ENCODE measurements at regions not wholly inside any gene's neighbourhood (a gene's known extent, or its start where the extent isn't known, plus 50 kb on each side); places are given as distances from the start of the nearest gene placed in this dataset.

DNA sequence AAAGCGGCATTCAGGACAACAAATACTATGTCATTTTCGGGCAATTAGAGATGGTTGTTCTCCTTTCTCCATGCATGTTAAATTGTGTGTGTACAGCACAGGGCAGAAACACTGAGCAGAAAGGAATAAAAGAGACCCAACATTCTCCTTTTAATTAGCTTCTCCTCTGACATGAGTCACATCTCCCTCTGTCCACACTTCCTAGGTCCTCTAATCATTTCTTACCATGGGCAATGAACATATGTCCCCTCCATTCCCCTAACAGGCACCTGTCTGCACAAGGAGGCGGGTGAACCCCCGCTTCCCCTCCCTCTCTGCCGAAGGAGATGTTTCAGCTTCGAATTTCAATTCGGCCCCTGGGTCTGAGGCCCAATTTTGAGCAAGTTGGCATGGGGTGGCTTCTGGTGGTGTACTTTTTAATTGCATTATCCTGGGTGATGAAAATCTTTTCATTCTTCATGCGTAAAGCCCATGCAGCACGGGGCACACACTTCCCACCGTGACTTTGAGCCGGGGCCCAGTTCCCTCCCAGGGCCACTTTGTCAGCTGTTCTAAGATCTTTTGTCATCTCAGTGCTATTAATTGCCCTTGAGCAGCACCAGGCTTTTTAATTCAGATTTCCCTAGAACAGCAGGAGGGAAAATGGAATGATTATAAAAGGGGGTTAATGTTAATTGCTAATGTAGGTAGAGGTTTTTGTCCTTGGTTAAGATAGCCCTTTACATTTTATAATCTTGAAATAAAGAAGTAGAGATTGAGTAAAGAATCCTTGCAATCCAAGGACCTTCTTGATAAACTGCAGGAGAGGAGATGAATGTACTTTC, 219.5 kb upstream of the NRP1 start:
- no peak for DNase-seq (ENCODE audit: low read depth, low spot score)

DNA sequence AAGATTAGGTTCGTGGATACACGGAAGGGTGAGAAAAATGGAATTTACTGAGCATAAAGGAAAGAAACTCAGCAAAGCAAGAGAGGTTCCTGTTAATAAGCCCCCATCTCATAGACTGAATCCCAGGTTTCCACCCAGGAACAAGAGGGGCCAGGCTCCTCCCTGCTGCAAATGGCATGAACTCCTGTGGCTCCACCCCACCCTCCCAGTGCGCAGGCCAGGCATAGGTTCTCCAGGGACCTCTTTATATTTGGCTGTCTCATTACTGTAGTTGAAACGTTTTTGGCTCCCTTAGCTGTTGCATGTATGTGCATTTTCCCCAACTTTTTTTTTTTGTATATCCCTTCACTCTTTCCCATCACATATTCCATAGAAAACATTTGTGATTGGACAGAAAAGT, 217.8 kb upstream of the NRP1 start:
- no peak for DNase-seq (ENCODE audit: low read depth, low spot score)

DNA sequence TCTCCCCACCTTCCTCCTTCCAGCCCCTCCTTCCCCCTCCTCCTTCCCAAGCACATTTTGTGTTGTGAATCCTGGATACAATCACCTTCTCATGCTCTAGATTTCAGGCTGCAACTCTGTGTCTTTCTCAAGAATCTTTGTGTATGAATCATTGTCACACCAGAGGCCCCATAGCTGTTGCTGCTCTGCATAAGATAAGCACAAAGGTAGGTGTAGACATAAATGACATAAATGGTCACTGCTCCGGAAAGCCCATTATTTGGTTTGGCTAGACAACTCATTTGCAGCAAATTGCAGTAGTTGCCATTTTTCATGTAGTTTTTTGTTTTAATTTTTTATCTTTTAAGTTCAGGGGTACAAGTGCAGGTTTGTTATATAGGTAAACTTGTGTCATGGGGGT, 216.3 kb upstream of the NRP1 start:
- no peak for DNase-seq (ENCODE audit: low read depth, low spot score)

DNA sequence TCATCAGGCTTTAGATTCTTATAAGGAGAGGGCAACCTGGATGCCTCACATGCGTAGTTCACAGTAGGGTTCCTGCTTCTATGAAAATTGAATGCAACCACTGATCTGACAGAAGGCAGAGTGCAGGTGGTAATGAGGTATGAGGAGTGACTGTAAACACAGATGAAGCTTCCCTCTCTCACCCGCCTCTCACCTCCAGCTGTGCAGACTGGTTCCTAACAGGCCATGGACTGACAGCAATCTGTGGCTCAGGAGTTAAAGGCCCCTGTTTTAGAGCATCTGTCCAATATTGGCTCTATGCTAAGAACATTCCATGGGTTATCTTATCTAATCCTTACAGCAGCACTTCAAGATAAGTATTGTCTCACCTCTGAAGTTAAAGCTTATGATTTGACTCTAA, 213.5 kb upstream of the NRP1 start:
- no peak for DNase-seq (ENCODE audit: low read depth, low spot score)

DNA sequence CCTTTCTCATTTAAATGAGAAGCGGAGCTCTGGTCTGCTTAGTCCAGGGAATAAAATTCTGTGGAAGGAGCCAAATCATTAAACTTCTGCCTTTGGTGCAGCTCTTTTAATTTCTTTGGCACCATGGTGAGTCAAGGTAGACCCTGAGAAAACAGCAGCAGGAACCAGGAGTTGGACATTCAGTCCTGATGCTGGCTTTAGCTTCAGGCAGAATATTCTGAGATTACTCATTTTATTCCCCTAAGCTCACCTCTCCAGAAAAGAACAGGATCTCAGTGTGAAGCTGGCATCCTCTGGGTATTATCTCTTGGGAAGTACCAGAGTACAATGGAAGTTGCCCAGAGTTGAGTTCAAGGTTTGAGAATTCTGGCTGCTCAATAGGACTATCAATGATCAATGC, 211.6 kb upstream of the NRP1 start:
- no peak for DNase-seq (ENCODE audit: low read depth, low spot score)

DNA sequence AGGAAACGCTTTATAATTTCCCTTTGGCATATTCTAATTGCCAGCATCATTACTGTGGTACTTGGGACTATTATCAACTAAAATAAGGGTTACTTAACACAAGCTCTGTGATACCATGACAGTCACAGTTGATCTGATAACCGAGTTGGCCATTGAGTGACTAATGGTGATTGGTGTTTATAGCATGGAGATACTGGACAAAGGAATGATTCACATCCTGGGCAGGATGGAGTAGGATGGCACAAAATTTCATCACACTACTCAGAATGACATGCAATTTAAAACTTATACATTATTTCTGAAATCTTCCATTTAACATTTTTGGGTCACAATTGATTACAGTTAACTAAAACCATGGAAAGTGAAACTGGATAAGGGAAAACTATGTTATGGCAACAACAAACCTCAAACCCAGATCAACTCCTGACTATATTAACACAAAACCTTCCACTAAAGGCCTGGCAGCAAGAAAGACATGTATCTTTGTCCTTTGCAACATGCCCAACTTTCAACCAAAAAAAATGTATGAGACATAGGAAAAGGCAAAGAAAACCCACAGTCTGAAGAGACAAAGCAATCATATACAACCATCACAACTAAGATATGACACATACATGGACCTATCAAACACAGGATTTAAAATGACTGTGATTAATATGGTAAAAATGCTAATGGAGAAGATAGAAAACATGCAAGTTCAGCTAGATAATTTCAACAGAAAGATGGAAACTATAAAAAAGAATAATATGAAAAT, 208.5 kb upstream of the NRP1 start:
- no peak for DNase-seq (ENCODE audit: low read depth, low spot score)

DNA sequence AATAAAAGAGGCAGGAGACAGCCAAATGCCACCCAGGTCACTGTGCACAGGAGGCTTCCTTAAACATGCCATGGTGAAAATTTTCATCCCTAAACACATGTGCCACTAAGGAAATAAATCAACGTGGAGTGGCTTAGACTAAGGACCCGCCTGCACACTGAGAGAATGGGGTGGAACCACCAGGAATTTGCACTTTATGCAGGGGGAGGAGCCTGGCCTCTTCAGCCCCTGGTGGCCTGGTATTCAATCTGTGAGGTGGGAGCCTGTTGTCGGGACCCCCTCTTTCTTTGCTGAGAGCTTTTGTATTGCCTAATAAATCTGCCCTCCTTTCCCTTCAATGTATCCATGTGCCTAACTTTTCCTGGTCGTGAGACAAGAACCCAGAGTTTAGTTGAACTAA, 204.6 kb upstream of the NRP1 start:
- no peak for DNase-seq (ENCODE audit: low read depth, low spot score)

DNA sequence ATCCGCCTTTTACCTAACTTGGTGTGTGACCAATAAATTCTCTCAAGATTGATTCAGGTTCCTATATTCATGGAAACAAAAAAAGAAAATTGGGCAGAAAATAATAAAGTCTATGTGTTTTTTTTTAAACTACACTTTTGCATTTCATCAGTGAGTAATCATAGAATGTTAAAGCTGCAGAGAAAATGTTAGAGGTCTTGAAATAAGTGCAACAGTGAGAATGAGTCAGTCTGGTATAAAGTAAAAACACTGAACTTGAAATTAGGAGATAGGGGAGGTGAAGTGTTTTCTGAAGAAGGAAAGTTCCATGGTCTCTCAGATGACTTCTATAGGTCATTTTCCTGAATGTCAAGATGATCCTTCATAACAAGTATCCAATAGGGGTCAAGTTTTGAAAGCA, 202.6 kb upstream of the NRP1 start:
- no peak for DNase-seq (ENCODE audit: low read depth, low spot score)

DNA sequence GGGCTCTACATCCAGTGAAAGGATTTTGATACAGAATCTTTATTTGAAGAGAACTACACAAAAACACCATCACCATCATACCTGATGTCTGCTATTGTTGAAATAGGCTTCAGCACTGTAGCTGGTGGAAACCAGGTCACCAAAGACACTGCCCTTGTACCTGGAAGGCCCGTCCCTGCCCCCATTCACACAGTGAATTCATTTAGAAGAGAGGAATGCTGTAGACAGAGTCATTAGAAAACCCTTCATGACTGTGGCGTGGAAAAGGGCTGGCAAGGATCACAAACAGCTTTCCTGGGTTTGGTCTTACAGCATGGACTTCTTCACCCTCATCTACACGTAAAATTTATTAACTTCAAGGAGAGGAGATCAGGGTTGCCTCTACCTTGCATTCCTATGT, 202.0 kb upstream of the NRP1 start:
- DNase-seq (ENCODE audit: low read depth, low spot score) = no peak

DNA sequence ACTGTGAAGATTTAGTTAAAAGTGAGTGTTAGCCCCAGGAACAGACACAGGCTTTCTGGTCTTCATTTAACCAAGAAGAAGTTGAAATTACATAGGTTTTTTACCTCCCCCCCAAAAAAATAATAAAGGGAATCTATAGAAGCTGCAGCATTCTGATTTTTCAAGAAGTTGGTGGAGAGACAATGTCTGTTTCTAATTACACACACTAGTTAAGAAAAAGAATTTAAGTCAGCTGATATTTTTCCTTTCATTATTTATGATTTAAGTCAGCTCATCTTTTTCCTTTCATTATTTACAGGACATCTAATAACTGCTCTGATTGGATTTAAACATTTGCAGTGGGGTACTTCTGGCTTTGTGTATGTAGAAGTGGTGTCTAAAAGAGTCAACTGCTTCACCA, 201.4 kb upstream of the NRP1 start:
- no peak for DNase-seq (ENCODE audit: low read depth, low spot score)

DNA sequence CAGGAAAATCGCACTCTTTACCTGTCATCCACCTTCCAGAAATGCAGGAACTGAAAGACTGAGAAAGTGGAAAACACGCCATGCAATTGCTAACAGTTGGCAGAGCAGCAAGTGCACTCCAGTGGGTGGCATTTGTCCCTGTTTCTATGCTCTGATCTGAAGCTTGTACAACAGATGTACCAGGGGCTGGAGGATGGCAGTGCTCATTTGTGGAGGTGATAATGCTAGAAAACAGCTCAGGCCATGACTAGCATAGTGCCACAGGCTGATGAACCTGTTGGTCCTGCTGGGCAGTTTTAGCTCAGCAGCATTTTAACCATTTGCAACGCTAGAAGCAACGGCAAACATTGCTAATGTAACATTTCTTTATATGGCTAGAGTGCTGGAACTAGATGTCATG, 199.9 kb upstream of the NRP1 start:
- DNase-seq (ENCODE audit: low read depth, low spot score) = no peak

DNA sequence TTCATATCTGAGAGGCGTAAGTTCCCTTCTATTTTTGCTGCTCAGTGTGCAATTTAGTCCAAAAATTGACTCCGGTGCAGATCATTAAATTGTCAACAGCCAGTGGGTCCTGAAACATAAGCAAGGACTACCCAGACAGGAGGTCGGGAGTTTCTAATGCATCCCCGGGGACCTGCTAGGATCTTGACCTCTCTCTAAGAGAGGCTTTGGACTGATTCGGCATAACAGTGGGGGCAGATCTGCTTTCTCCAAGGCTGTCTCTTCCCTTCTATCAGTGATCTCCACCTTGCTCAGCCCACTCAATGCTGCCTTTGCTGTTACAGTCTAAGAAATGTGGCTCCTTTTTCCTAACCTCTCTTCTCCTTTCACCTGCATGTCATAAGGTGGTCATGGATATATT, 199.1 kb upstream of the NRP1 start:
- no peak for DNase-seq (ENCODE audit: low read depth, low spot score)

DNA sequence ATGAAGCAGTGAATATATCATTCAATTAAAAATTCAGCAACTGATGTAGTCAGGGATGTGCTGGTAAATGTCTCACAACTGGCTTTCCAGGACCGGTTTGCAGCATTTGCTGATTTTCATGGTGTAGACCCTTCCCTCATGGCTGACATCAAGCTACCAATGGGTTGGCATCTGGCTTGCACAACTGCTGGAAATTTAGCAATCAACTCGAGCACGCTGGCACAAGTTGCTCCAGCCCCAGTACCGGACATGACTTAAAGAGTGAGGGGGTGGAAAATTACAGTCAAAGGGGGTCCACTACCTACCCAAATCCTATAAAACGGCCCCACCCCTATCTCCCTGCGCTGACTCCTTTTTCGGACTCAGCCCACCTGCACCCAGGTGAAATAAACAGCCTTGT, 198.4 kb upstream of the NRP1 start:
- no peak for DNase-seq (ENCODE audit: low read depth, low spot score)

DNA sequence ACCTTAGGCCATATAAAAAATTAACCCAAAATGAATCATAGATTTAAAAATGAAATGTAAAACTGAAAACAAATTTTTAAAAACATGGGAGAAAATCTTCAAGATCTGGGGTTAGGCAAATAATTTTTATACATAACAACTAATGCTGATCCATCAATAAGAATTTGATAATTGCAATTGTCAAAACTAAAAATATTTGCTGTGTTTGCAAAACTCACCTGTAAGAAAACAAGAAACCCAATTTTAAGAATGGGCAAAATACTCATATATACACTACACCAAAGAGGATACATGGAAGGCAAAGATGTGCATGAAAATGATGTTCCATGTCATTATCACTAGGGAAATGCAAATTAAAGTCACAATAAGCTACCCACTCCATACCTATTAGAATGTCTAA, 194.8 kb upstream of the NRP1 start:
- no peak for DNase-seq (ENCODE audit: low read depth, low spot score)

DNA sequence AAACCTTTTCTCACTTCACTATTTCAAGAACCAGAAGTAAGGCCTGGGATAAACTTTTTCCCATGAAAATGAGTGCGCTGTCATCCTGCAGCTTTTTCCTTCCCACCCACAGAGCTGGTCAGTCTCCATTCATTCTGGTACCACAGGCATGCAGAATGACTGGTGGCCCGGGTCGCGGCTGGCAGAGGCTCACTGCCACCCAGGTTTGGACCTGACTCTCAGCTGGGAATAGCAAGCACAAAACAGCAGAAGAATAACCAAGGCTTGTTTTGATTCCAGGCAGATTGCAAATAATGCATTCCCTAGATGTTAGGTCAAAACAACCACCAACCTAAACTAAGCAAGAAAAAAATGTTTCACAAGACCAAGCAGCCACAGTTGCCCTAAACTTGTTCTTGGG, 190.5 kb upstream of the NRP1 start:
- DNase-seq (ENCODE audit: low read depth, low spot score) = no peak

DNA sequence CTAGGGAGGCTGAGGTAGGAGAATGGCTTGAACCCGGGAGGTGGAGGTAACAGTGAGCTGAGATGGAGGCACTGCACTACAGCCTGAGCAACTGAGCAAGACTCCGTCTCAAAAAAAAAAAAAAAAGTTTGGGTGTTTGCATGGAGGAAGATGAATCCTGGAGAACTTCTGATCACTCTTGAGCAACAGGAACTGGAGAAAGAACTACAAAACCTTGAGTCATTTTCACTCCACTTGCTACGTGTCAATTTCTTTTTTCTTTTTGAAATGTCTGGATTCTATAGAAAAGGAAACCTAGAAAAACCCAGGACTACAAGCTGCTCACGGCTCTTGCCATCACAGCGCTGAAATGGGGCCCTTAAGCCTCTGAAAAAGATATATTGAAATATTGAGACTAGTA, 189.6 kb upstream of the NRP1 start:
- no peak for DNase-seq (ENCODE audit: low read depth, low spot score)

DNA sequence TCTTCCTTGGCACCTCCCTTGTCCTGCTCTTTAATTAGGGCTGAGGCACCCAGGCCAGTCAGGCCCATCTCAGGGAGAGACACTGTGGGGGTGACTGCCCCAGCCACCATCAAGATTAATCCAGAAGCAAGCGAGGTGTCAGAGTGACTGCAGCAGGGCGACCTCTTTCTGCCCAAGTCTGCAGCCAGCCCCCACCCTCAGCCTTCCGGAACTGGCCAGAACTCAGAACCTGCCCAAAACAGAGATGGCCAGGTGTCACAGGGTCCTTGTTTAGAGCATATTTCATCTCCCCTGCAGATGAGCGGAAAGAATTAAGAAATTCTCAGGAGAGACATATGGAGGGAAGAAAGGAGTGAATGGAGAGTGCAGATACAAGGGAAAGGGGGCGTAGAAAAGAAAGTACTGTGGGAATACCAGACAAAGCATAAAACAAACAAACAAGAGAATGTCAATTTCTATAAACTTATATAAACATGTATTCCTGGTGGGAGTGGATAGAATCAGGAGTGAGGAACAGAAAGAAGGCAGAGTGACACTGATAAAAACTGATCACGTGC, 188.8 kb upstream of the NRP1 start:
- DNase-seq (ENCODE audit: low read depth, low spot score) = no peak

DNA sequence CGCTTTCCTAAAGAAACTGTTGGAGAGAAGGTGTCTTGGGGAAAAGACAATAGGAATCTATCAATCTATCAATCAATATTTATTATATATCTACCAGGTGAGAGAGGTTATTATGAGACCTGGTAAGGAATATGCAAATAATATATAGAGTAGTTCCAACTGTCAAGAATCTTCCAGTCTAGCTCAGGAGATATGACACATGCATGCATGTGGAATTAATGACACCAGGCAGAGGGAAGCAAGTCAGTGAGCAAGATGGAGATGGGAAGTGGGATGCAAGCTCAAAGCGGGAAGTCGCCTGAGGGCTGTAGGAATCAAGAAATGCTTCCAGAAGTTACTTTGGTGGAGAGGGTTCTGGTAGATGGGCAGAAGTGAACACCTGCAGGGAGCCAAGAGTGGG, 187.4 kb upstream of the NRP1 start:
- DNase-seq (ENCODE audit: low read depth, low spot score) = no peak

DNA sequence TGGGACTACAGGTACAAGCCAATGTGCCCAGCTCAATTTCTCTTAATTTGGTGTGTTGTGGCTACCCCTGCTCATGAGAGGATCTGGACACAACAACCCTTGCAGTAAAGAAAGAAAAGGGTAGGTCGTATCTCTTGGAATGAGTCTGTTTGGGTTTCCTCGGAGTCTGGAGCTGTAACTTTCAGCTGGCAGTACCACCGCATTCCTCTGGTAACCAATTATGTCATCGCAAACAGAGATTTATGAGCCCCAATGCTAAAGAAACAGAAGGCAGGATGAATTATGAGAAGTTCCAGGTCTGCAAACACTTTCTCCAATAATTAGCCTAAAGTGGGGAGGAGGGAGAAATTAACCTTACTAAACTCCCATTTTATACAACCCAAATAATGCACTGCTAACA, 186.6 kb upstream of the NRP1 start:
- DNase-seq (ENCODE audit: low read depth, low spot score) = no peak

DNA sequence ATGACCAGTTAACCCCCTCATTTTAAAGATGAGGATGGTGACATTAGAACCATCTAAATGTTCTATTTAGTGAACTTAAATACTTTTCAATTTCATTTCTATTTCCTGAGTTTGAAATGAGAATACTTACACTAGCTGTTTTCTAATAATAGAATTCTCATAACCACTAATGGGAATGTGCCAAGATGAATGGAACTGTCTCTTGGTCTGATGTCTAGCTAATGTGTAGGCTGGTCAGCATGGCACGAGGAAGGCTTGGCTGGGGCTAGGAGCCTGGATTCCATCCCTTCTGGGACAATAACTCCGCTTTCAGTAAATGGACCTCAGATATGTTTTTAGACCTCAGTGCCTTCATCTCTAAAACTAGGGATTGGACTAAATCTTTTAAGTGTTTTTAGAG, 185.8 kb upstream of the NRP1 start:
- DNase-seq (ENCODE audit: low read depth, low spot score) = no peak

DNA sequence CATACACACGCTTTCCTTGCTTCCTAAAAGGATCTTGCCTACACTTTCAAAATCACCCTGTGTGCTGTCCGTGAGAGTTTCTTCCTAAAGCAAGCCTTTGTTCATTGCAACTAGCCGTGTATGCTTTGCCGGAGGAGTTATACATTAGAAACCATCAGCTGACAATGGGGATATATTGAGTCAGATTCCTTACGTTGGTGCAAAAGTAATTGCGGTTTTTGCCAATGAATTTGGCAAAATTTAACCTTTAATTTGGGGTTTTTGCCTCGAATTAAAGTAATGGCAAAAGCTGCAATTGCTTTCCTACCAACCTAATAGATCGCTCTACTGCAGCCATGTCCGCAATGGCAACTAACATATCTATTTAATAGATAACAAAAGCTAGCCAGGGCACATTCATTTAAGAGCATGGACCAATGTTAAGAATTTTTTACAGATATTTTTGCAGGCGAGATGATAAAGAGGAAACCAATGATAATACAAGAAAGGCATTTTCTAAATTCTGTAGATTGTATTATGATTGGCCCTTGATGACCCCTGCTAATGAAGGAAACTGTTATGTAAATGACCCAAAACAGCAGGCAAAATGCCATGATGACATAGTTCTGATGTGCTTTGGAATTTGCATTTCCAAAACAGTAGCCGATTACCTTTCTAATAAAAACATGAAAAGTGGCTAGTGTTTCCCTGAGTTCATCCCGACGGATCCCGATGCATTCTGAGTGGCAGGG, 184.8 kb upstream of the NRP1 start:
- DNase-seq (ENCODE audit: low read depth, low spot score) = no peak

DNA sequence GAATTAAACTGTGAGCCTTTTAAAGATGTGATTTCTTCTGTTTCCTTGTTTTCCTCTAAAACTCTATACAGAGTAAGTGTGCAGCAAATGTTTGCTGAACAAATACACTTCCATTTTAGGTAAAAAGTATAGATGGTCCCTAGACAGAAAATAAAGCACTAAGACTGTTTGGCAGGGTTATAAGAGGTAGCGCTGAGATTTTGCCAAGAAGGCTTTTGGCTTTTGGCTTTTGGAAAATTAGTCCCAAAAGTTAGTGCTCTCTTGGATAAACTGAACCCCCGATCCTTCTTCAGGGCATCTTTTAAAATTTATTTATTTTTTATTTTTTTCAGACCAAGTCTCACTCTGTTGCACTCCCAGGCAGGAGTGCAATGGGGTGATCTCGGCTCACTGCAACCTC, 175.7 kb upstream of the NRP1 start:
- no peak for DNase-seq (ENCODE audit: low read depth, low spot score)
